Ovary (tissue), 7 donors: ENCODE measurements at regions not wholly inside any gene's neighbourhood (a gene's known extent, or its start where the extent isn't known, plus 50 kb on each side); places are given as distances from the start of the nearest gene placed in this dataset.

Experiments used
- DNase-seq, 5 donors: peaks; one replicate each; pipeline ENCODE4 v3.0.0-alpha.2; 2019 to 2020
- H3K27ac ChIP-seq, 2 donors: fragments of 200-600 bp; one replicate each; pipeline versions ENCODE4 v1.5.1 to v1.8.0; 2019 to 2022
- H3K27me3 ChIP-seq: fragments of 200-600 bp; one replicate; pipeline ENCODE4 v1.8.0; 2022
- H3K36me3 ChIP-seq: fragments of 200-600 bp; sonication (generic); one replicate; pipeline ENCODE4 v1.5.1; 2019
- H3K4me1 ChIP-seq: one replicate; pipeline ENCODE4 v1.8.1; 2013; ENCODE audit warnings: mild to moderate bottlenecking, moderate library complexity; ENCODE audit not compliant: insufficient read depth
- H3K4me3 ChIP-seq: fragments of 200-600 bp; sonication (generic); one replicate; pipeline ENCODE4 v1.5.1; 2017
- H3K9me3 ChIP-seq, 2 donors: fragments of 200-600 bp in 1 of 2; sonication (generic) in 1 of 2; one replicate each; pipeline versions ENCODE4 v1.5.1 to v1.8.1; 2013 to 2019; ENCODE audit warnings: mild to moderate bottlenecking in 1 of 2, moderate library complexity in 1 of 2
- CTCF ChIP-seq, 3 donors: fragments of 450-650 bp in 2 of 3; fragments of 200-600 bp in 1 of 3; IDR thresholded peaks; one replicate each; pipeline versions ENCODE4 v1.5.1 to v1.8.0; 2016 to 2022; ENCODE audit warnings: antibody characterized with exemption in 3 of 3, mild to moderate bottlenecking in 1 of 3
- EP300 ChIP-seq: sonication (generic); formaldehyde crosslinking; IDR thresholded peaks from one replicate; pipeline ENCODE4 v1.6.1; 2017; ENCODE audit warnings: antibody characterized with exemption
- POLR2A ChIP-seq: fragments of 450-650 bp; IDR thresholded peaks from one replicate; pipeline ENCODE4 v1.6.1; 2017; ENCODE audit warnings: antibody characterized with exemption, mild to moderate bottlenecking, moderate library complexity
- WGBS, 3 donors: extraction: QIAGEN DNeasy Blood & Tissue Kit in 1 of 3; methylation state at CpG; one replicate each; pipeline versions ENCODE4 v1.1.5 to v1.1.7; 2013 to 2017; 5-methylcytosine and 5-hydroxymethylcytosine counted together
- intact Hi-C, 4 donors: fragments of 100-400 bp; cut with DNase I; formaldehyde crosslinking; loops; one replicate each; pipeline versions ENCODE4 v1.11.0 to v1.15.1; 2022 to 2023
- donor health status: DM: no; HTN: no; CAD: no; lungs with moderate emphysema.
- donor health status: DM: no; HTN: no; CAD: no.
- donor health status: Bipolar disorder and iron deficiency.
- donor health status: DM: no; HTN: no; CAD: no.
- donor health status: DM: yes; HTN: yes; CAD: no.

GRCh38 chr4:32745351-32745750 is 2025.2 kb downstream of the PCDH7 start:
- 93 to 100% (median 98%) methylated on average over 1 of the region's 1 CpG for WGBS, 3 donors

GRCh38 chr4:32748061-32748460 is 2027.9 kb downstream of the PCDH7 start:
- TF ChIP-seq POLR2A (no peak), CTCF (IDR thresholded peaks at IDR 0.05) (no peak)
- no peaks in the 10 kb centered on the region for H3K27me3 ChIP-seq
- intact Hi-C loops: no loop called here
- no peaks in the 10 kb centered on the region for H3K4me1 ChIP-seq
- 90 to 95% (median 91%) methylated on average over 13 of the region's 13 CpGs for WGBS, 3 donors
- no peak for DNase-seq
- no peaks in the 10 kb centered on the region for H3K9me3 ChIP-seq
- no peak overlapping the region for H3K27ac ChIP-seq
- no peak overlapping the region for H3K4me3 ChIP-seq
- no peaks in the 10 kb centered on the region for H3K36me3 ChIP-seq

More at GRCh38 chr4:32745351-32745750, 2025.2 kb downstream of the PCDH7 start:
- no peak overlapping the region for H3K4me3 ChIP-seq
- H3K36me3 ChIP-seq: no peaks in the 10 kb centered on the region
- no peak for TF ChIP-seq EP300
- no peak for TF ChIP-seq CTCF (IDR thresholded peaks at IDR 0.05)
- TF ChIP-seq POLR2A: no peak
- no peak for DNase-seq
- H3K27me3 ChIP-seq: no peaks in the 10 kb centered on the region
- intact Hi-C loops: no loop called here
- no peak overlapping the region for H3K27ac ChIP-seq
- no peaks in the 10 kb centered on the region for H3K4me1 ChIP-seq
- H3K9me3 ChIP-seq: no peaks in the 10 kb centered on the region

GRCh38 chr4:32748498-32748897 is 2028.3 kb downstream of the PCDH7 start:
- Histone ChIP-seq H3K27ac (no peak overlapping the region), H3K27me3 (no peaks in the 10 kb centered on the region), H3K4me3 (no peak overlapping the region), H3K9me3 (no peaks in the 10 kb centered on the region), H3K36me3 (no peaks in the 10 kb centered on the region), H3K4me1 (no peaks in the 10 kb centered on the region)
- DNase-seq: no peak
- TF ChIP-seq EP300 (no peak), CTCF (IDR thresholded peaks at IDR 0.05) (no peak), POLR2A (no peak)
- WGBS, 3 donors: 84 to 86% (median 85%) methylated on average over 9 of the region's 9 CpGs
- intact Hi-C loops: no loop called here

GRCh38 chr4:32752962-32753361 is 2032.8 kb downstream of the PCDH7 start:
- TF ChIP-seq POLR2A (no peak), EP300 (no peak), CTCF (IDR thresholded peaks at IDR 0.05) (no peak)

More at GRCh38 chr4:32752962-32753361, 2032.8 kb downstream of the PCDH7 start:
- no peak overlapping the region for H3K4me3 ChIP-seq
- H3K36me3 ChIP-seq: no peaks in the 10 kb centered on the region
- DNase-seq: no peak
- H3K27ac ChIP-seq: no peak overlapping the region
- intact Hi-C loops: no loop called here
- H3K27me3 ChIP-seq: no peaks in the 10 kb centered on the region
- H3K9me3 ChIP-seq: no peaks in the 10 kb centered on the region
- no peaks in the 10 kb centered on the region for H3K4me1 ChIP-seq
- 84 to 94% (median 92%) methylated on average over 4 of the region's 4 CpGs for WGBS, 3 donors
